Lung (tissue), 11 donors: ENCODE measurements at regions not wholly inside any gene's neighbourhood (a gene's known extent, or its start where the extent isn't known, plus 50 kb on each side); places are given as distances from the start of the nearest gene placed in this dataset.

Experiments
- ATAC-seq: fragments of 200-7000 bp; cut with Tn5 transposase; one replicate; pipeline ENCODE4 v1.9.1; 2020; ENCODE audit warnings: moderate number of reproducible peaks; ENCODE audit not compliant: insufficient read depth, low FRiP score
- DNase-seq, 3 donors: peaks; one replicate each; pipeline ENCODE4 v3.0.0-alpha.2; 2013 to 2017
- H3K27ac ChIP-seq, 2 donors: one replicate each; pipeline ENCODE4 v1.5.1; 2013; ENCODE audit warnings: mild to moderate bottlenecking in 2 of 2, moderate library complexity in 2 of 2, control low read depth in 1 of 2, inconsistent platforms in 1 of 2, low read depth in 1 of 2, low read length in 1 of 2
- H3K27me3 ChIP-seq, 3 donors: one replicate each; pipeline ENCODE4 v1.5.1; 2013; ENCODE audit warnings: low read length in 2 of 3; ENCODE audit not compliant: control insufficient read depth in 3 of 3, insufficient read depth in 3 of 3
- H3K36me3 ChIP-seq, 4 donors: one replicate each; pipeline ENCODE4 v1.5.1; 2013; ENCODE audit warnings: low read length in 4 of 4, mild to moderate bottlenecking in 1 of 4, moderate library complexity in 1 of 4; ENCODE audit not compliant: control insufficient read depth in 4 of 4, insufficient read depth in 4 of 4
- H3K4me1 ChIP-seq, 5 donors: one replicate each; pipeline ENCODE4 v1.5.1; 2013; ENCODE audit warnings: low read length in 5 of 5, mild to moderate bottlenecking in 2 of 5, moderate library complexity in 1 of 5; ENCODE audit not compliant: control insufficient read depth in 5 of 5, insufficient read depth in 5 of 5
- H3K4me3 ChIP-seq: one replicate; pipeline ENCODE4 v1.5.1; 2013; ENCODE audit warnings: mild to moderate bottlenecking, control low read depth, moderate library complexity
- H3K9ac ChIP-seq, 2 donors: one replicate each; pipeline ENCODE4 v1.5.1; 2013; ENCODE audit warnings: low read length in 2 of 2, control low read depth in 1 of 2; ENCODE audit not compliant: insufficient read depth in 1 of 2
- H3K9me3 ChIP-seq, 4 donors: one replicate each; pipeline ENCODE4 v1.5.1; 2013; ENCODE audit warnings: low read length in 3 of 4, mild to moderate bottlenecking in 1 of 4, moderate library complexity in 1 of 4; ENCODE audit not compliant: control insufficient read depth in 4 of 4, insufficient read depth in 3 of 4
- CTCF ChIP-seq: IDR thresholded peaks from 2 replicates; pipeline ENCODE4 v1.5.1; 2012; ENCODE audit warnings: mild to moderate bottlenecking; ENCODE audit errors: control extremely low read depth, extremely low read depth
- WGBS, 2 donors: extraction: QIAGEN DNeasy Blood & Tissue Kit; methylation state at CpG; one replicate each; pipeline ENCODE4 v1.1.7; 2013; 5-methylcytosine and 5-hydroxymethylcytosine counted together
- donor health status: control.
- donor health status: control.
- donor health status: Bipolar disorder and iron deficiency.
- donor health status: healthy.
- donor health status: DM: yes; HTN: yes; CAD: no.

GRCh38 chr12:47326190-47326589 is 246.4 kb upstream of the AMIGO2 start:
- 73 to 82% methylated on average over 5 of the region's 5 CpGs for WGBS, 2 donors
- Histone ChIP-seq H3K4me3 (no peak overlapping the region), H3K9me3 (no peaks in the 10 kb centered on the region), H3K9ac (no peak overlapping the region), H3K36me3 (no peaks in the 10 kb centered on the region), H3K27me3 (no peaks in the 10 kb centered on the region), H3K4me1 (no peaks in the 10 kb centered on the region), H3K27ac (no peak overlapping the region)
- DNase-seq (no peak), ATAC-seq (no peak)
- no peak for TF ChIP-seq CTCF

GRCh38 chr12:47323802-47324201 is 244.0 kb upstream of the AMIGO2 start:
- H3K27me3 ChIP-seq, result no peaks in the 10 kb centered on the region
- no peak for DNase-seq
- H3K4me1 ChIP-seq, result no peaks in the 10 kb centered on the region
- ATAC-seq, result no peak
- 83 to 92% methylated on average over 2 of the region's 2 CpGs for WGBS, 2 donors
- H3K27ac ChIP-seq, result no peak overlapping the region
- no peak overlapping the region for H3K4me3 ChIP-seq
- H3K36me3 ChIP-seq, result no peaks in the 10 kb centered on the region
- TF ChIP-seq CTCF, result no peak
- H3K9me3 ChIP-seq, result no peaks in the 10 kb centered on the region
- no peak overlapping the region for H3K9ac ChIP-seq

- ATAC-seq (no peak), DNase-seq (no peak)
- no peaks in the 10 kb centered on the region for H3K9me3 ChIP-seq
- H3K27me3 ChIP-seq, result no peaks in the 10 kb centered on the region
- no peak overlapping the region for H3K9ac ChIP-seq
- WGBS, 2 donors, result 1 to 57% methylated on average over 2 of the region's 2 CpGs
- peaks cover 0 to 5% (median 0%) of the 10 kb centered on the region in 5 donors for H3K4me1 ChIP-seq
- TF ChIP-seq CTCF, result no peak
- H3K4me3 ChIP-seq, result no peak overlapping the region
- H3K27ac ChIP-seq, result no peak overlapping the region
- no peaks in the 10 kb centered on the region for H3K36me3 ChIP-seq
Measured at GRCh38 chr12:47321436-47321835, 241.7 kb upstream of the AMIGO2 start.

GRCh38 chr12:47319746-47320145 is 240.0 kb upstream of the AMIGO2 start:
- ATAC-seq (no peak), DNase-seq (no peak)
- no peak for TF ChIP-seq CTCF
- H3K27me3 ChIP-seq, result no peaks in the 10 kb centered on the region
- no peak overlapping the region for H3K27ac ChIP-seq
- no peaks in the 10 kb centered on the region for H3K9me3 ChIP-seq
- H3K4me3 ChIP-seq, result no peak overlapping the region
- 96 to 100% methylated on average over 1 of the region's 1 CpG for WGBS, 2 donors
- H3K4me1 ChIP-seq, result peaks cover 0 to 5% (median 0%) of the 10 kb centered on the region in 5 donors
- no peaks in the 10 kb centered on the region for H3K36me3 ChIP-seq
- no peak overlapping the region for H3K9ac ChIP-seq
